Mesendoderm (in vitro differentiated cells): ENCODE measurements at regions not wholly inside any gene's neighbourhood (a gene's known extent, or its start where the extent isn't known, plus 50 kb on each side); places are given as distances from the start of the nearest gene placed in this dataset.

ENCODE experiments used
- DNase-seq: peaks from one replicate; pipeline ENCODE4 v3.0.0; 2013
- H2AK5ac ChIP-seq: 2 replicates; pipeline ENCODE4 v1.6.1; 2013; ENCODE audit warnings: low read length, inconsistent platforms
- H2BK120ac ChIP-seq: 2 replicates; pipeline ENCODE4 v1.6.1; 2013; ENCODE audit warnings: low read depth, mild to moderate bottlenecking, low read length, moderate library complexity, mixed read lengths
- H2BK15ac ChIP-seq: replicated peaks from 2 replicates; pipeline ENCODE4 v1.6.1; 2013; ENCODE audit warnings: low read depth, mild to moderate bottlenecking, moderate library complexity
- H2BK5ac ChIP-seq: 2 replicates; pipeline ENCODE4 v1.6.1; 2013; ENCODE audit warnings: low read length, inconsistent platforms
- H3K18ac ChIP-seq: 2 replicates; pipeline ENCODE4 v1.6.1; 2013; ENCODE audit warnings: mild to moderate bottlenecking, low read length, mixed read lengths
- H3K23ac ChIP-seq: one replicate; pipeline ENCODE4 v1.6.1; 2013; ENCODE audit warnings: low read length
- H3K27ac ChIP-seq: 2 replicates; pipeline ENCODE4 v1.5.1; 2013; ENCODE audit warnings: low read depth, mild to moderate bottlenecking, inconsistent platforms, low read length, moderate library complexity
- H3K27me3 ChIP-seq: 2 replicates; pipeline ENCODE4 v1.6.1; 2013; ENCODE audit warnings: low read length, control low read depth, mild to moderate bottlenecking, inconsistent platforms; ENCODE audit not compliant: insufficient read depth, poor library complexity
- H3K36me3 ChIP-seq: 2 replicates; pipeline ENCODE4 v1.6.1; 2013; ENCODE audit warnings: low read length, inconsistent platforms; ENCODE audit not compliant: control insufficient read depth, insufficient read depth
- H3K4ac ChIP-seq: one replicate; pipeline ENCODE4 v1.6.1; 2013; ENCODE audit warnings: low read depth, mild to moderate bottlenecking, low read length, moderate library complexity
- H3K4me1 ChIP-seq: 2 replicates; pipeline ENCODE4 v1.6.1; 2013; ENCODE audit warnings: low read depth, low read length, inconsistent platforms; ENCODE audit not compliant: control insufficient read depth
- H3K4me2 ChIP-seq: 2 replicates; pipeline ENCODE4 v1.6.1; 2013; ENCODE audit warnings: low read length
- H3K4me3 ChIP-seq: 2 replicates; pipeline ENCODE4 v1.5.1; 2013; ENCODE audit warnings: mild to moderate bottlenecking, low read length
- H3K56ac ChIP-seq: one replicate; pipeline ENCODE4 v1.6.1; 2013; ENCODE audit warnings: low read length
- H3K79me1 ChIP-seq: 2 replicates; pipeline ENCODE4 v1.6.1; 2013; ENCODE audit warnings: low read length, inconsistent platforms
- H3K79me2 ChIP-seq: 2 replicates; pipeline ENCODE4 v1.6.1; 2013; ENCODE audit warnings: mild to moderate bottlenecking, low read length; ENCODE audit not compliant: control insufficient read depth, insufficient read depth
- H3K9ac ChIP-seq: 2 replicates; pipeline ENCODE4 v1.6.1; 2013; ENCODE audit warnings: low read length, inconsistent platforms
- H4K5ac ChIP-seq: one replicate; pipeline ENCODE4 v1.6.1; 2013; ENCODE audit warnings: low read length
- H4K8ac ChIP-seq: one replicate; pipeline ENCODE4 v1.6.1; 2013; ENCODE audit warnings: low read depth, mild to moderate bottlenecking, control low read depth, low read length, moderate library complexity
- WGBS: extraction: QIAGEN DNeasy Blood & Tissue Kit; methylation state at CpG from one replicate; pipeline ENCODE4 v1.1.7; 2013; ENCODE audit warnings: low lambda C conversion rate, missing lambda C conversion rate; ENCODE audit not compliant: insufficient coverage; ENCODE audit errors: extremely low coverage; 5-methylcytosine and 5-hydroxymethylcytosine counted together

- H3K4me1 ChIP-seq: peaks cover 16% of the 10 kb centered on the region
- H2BK5ac ChIP-seq: no peak overlapping the region
- no peak overlapping the region for H4K8ac ChIP-seq
- no peak overlapping the region for H3K18ac ChIP-seq
- no peak for DNase-seq
- H3K36me3 ChIP-seq: no peaks in the 10 kb centered on the region
- H2BK15ac ChIP-seq: no peak overlapping the region
- no peaks in the 10 kb centered on the region for H3K27me3 ChIP-seq
- H3K79me1 ChIP-seq: no peaks in the 10 kb centered on the region
- no peak overlapping the region for H4K5ac ChIP-seq
- H3K56ac ChIP-seq: no peak overlapping the region
- no peak overlapping the region for H3K9ac ChIP-seq
- H2AK5ac ChIP-seq: no peak overlapping the region
- no peak overlapping the region for H3K4ac ChIP-seq
- no peak overlapping the region for H3K23ac ChIP-seq
- no peak overlapping the region for H3K27ac ChIP-seq
- H2BK120ac ChIP-seq: no peak overlapping the region
- H3K79me2 ChIP-seq: no peaks in the 10 kb centered on the region
- no peak overlapping the region for H3K4me3 ChIP-seq
- H3K4me2 ChIP-seq: no peak overlapping the region
- no CpG with 5 or more reads among the region's 2 CpGs for WGBS
Measured at GRCh38 chr1:112797224-112797623, 82.1 kb upstream of the PPM1J start.

GRCh38 chr1:112794654-112795239 is 79.6 kb upstream of the PPM1J start:
- Histone ChIP-seq H2BK5ac (no peak overlapping the region), H4K8ac (no peak overlapping the region), H3K18ac (no peak overlapping the region), H3K23ac (no peak overlapping the region), H2BK15ac (no peak overlapping the region), H3K36me3 (no peaks in the 10 kb centered on the region), H3K4me1 (peaks cover 29% of the 10 kb centered on the region), H3K9ac (no peak overlapping the region), H3K27me3 (no peaks in the 10 kb centered on the region), H3K79me2 (no peaks in the 10 kb centered on the region), H4K5ac (no peak overlapping the region), H3K56ac (no peak overlapping the region), H2AK5ac (no peak overlapping the region), H2BK120ac (no peak overlapping the region), H3K4me2 (no peak overlapping the region), H3K4ac (no peak overlapping the region), H3K4me3 (no peak overlapping the region), H3K79me1 (no peaks in the 10 kb centered on the region), H3K27ac (no peak overlapping the region)
- DNase-seq: no peak
- no CpG with 5 or more reads among the region's 4 CpGs for WGBS

- no peak overlapping the region for H3K4ac ChIP-seq
- H3K4me1 ChIP-seq: peaks cover 29% of the 10 kb centered on the region
- H3K9ac ChIP-seq: no peak overlapping the region
- no peak overlapping the region for H2BK15ac ChIP-seq
- H2AK5ac ChIP-seq: peak overlapping the region; percentile 81
- no peak for DNase-seq
- H3K27ac ChIP-seq: no peak overlapping the region
- no peaks in the 10 kb centered on the region for H3K27me3 ChIP-seq
- no CpG with 5 or more reads among the region's 10 CpGs for WGBS
- no peak overlapping the region for H4K8ac ChIP-seq
- no peak overlapping the region for H4K5ac ChIP-seq
- no peaks in the 10 kb centered on the region for H3K79me1 ChIP-seq
- no peak overlapping the region for H3K4me3 ChIP-seq
- H3K4me2 ChIP-seq: no peak overlapping the region
- peak overlapping the region; percentile 43 for H2BK5ac ChIP-seq
- no peak overlapping the region for H3K18ac ChIP-seq
- H2BK120ac ChIP-seq: no peak overlapping the region
- no peaks in the 10 kb centered on the region for H3K36me3 ChIP-seq
- H3K56ac ChIP-seq: peak overlapping the region; percentile 44
- no peak overlapping the region for H3K23ac ChIP-seq
- H3K79me2 ChIP-seq: no peaks in the 10 kb centered on the region
Measured at GRCh38 chr1:112793631-112794565, 78.8 kb upstream of the PPM1J start.

- H3K23ac ChIP-seq: no peak overlapping the region
- no peak overlapping the region for H3K18ac ChIP-seq
- WGBS: no CpG with 5 or more reads among the region's 3 CpGs
- H3K4me2 ChIP-seq: no peak overlapping the region
- no peak overlapping the region for H3K4ac ChIP-seq
- no peak overlapping the region for H3K4me3 ChIP-seq
- no peak overlapping the region for H2BK120ac ChIP-seq
- no peak for DNase-seq
- no peak overlapping the region for H2AK5ac ChIP-seq
- H3K27me3 ChIP-seq: no peaks in the 10 kb centered on the region
- no peaks in the 10 kb centered on the region for H3K36me3 ChIP-seq
- no peak overlapping the region for H3K9ac ChIP-seq
- H3K27ac ChIP-seq: no peak overlapping the region
- H3K56ac ChIP-seq: no peak overlapping the region
- H3K79me2 ChIP-seq: no peaks in the 10 kb centered on the region
- peaks cover 29% of the 10 kb centered on the region for H3K4me1 ChIP-seq
- H3K79me1 ChIP-seq: no peaks in the 10 kb centered on the region
- no peak overlapping the region for H4K8ac ChIP-seq
- H4K5ac ChIP-seq: no peak overlapping the region
- H2BK5ac ChIP-seq: peak overlapping the region; percentile 2
- H2BK15ac ChIP-seq: no peak overlapping the region
Measured at GRCh38 chr1:112791723-112792104, 76.6 kb upstream of the PPM1J start.

GRCh38 chr1:112790920-112791722 is 76.0 kb upstream of the PPM1J start:
- no peak overlapping the region for H3K56ac ChIP-seq
- no peak overlapping the region for H3K18ac ChIP-seq
- peak; percentile 83 for DNase-seq
- no peak overlapping the region for H3K4me2 ChIP-seq
- H4K8ac ChIP-seq: no peak overlapping the region
- no peak overlapping the region for H3K23ac ChIP-seq
- H2BK15ac ChIP-seq: no peak overlapping the region
- no CpG with 5 or more reads among the region's 10 CpGs for WGBS
- no peaks in the 10 kb centered on the region for H3K79me1 ChIP-seq
- peaks cover 29% of the 10 kb centered on the region for H3K4me1 ChIP-seq
- no peaks in the 10 kb centered on the region for H3K36me3 ChIP-seq
- H2BK120ac ChIP-seq: peak overlapping the region; percentile 4
- no peak overlapping the region for H3K27ac ChIP-seq
- H2BK5ac ChIP-seq: no peak overlapping the region
- H3K27me3 ChIP-seq: no peaks in the 10 kb centered on the region
- H3K79me2 ChIP-seq: no peaks in the 10 kb centered on the region
- H3K4me3 ChIP-seq: no peak overlapping the region
- H2AK5ac ChIP-seq: peak overlapping the region; percentile 47
- H3K9ac ChIP-seq: no peak overlapping the region
- H3K4ac ChIP-seq: no peak overlapping the region
- H4K5ac ChIP-seq: no peak overlapping the region
